Pancreas (tissue), 10 donors: ENCODE measurements at regions not wholly inside any gene's neighbourhood (a gene's known extent, or its start where the extent isn't known, plus 50 kb on each side); places are given as distances from the start of the nearest gene placed in this dataset.

Source experiments
- ATAC-seq, 4 donors: fragments of 200-7000 bp; cut with Tn5 transposase; one replicate each; pipeline versions ENCODE4 v1.8.0 to v1.9.1; 2020; ENCODE audit warnings: mild to moderate bottlenecking in 4 of 4, moderate library complexity in 4 of 4
- DNase-seq, 6 donors: peaks; one replicate each; pipeline ENCODE4 v3.0.0-alpha.2; 2020
- FAIRE-seq: peaks from 2 replicates; lab custom pipeline; 2012; peaks lifted over from hg19 to GRCh38; lab: Jason Lieb, UNC
- H3K27ac ChIP-seq, 4 donors: fragments of 200-600 bp; sonication (generic); 1 replicate in 3 of 4; 2 replicates in 1 of 4; pipeline versions ENCODE4 v1.5.0 to v1.8.0; 2020
- H3K27me3 ChIP-seq, 4 donors: fragments of 200-600 bp; one replicate each; pipeline ENCODE4 v1.8.0; 2021
- H3K36me3 ChIP-seq, 3 donors: fragments of 200-600 bp; sonication (generic) in 1 of 3; one replicate each; pipeline versions ENCODE4 v1.5.0 to v1.8.0; 2020 to 2021
- H3K4me1 ChIP-seq, 3 donors: fragments of 200-600 bp; one replicate each; pipeline ENCODE4 v1.8.0; 2021
- H3K4me3 ChIP-seq, 4 donors: fragments of 200-600 bp; sonication (generic) in 2 of 4; one replicate each; pipeline versions ENCODE4 v1.5.0 to v1.8.0; 2020 to 2021
- H3K9me3 ChIP-seq, 4 donors: fragments of 200-600 bp; one replicate each; pipeline ENCODE4 v1.8.0; 2021
- CTCF ChIP-seq, 4 donors: fragments of 200-600 bp; sonication (generic) in 3 of 4; IDR thresholded peaks; one replicate each; pipeline versions ENCODE4 v1.5.0 to v1.8.0; 2021; ENCODE audit warnings: antibody characterized with exemption in 4 of 4
- WGBS, 2 donors: extraction: QIAGEN DNeasy Blood & Tissue Kit; methylation state at CpG; one replicate each; pipeline ENCODE4 v1.1.7; 2013; 5-methylcytosine and 5-hydroxymethylcytosine counted together
- intact Hi-C, 3 donors: fragments of 100-400 bp; cut with DNase I; formaldehyde crosslinking; loops; one replicate each; pipeline versions ENCODE4 v1.11.1 to v1.14.2; 2022
- donor health status: healthy with polysubstance abuse.
- donor health status: DM: no; HTN: no; CAD: no; lungs with moderate emphysema.
- donor health status: DM: no; HTN: no; CAD: no.
- donor health status: control.
- donor health status: control.
- donor health status: Bipolar disorder and iron deficiency.
- donor health status: DM: yes; HTN: yes; CAD: no.
- donor health status: DM: no; HTN: no; CAD: no.
- donor health status: DM: no; HTN: no; CAD: no.
- donor health status: DM: yes; HTN: yes; CAD: no.

- Histone ChIP-seq H3K36me3 (no peaks in the 10 kb centered on the region), H3K4me3 (no peak overlapping the region), H3K4me1 (no peaks in the 10 kb centered on the region), H3K27me3 (no peaks in the 10 kb centered on the region), H3K27ac (no peak overlapping the region), H3K9me3 (no peaks in the 10 kb centered on the region)
- no peak for TF ChIP-seq CTCF (IDR thresholded peaks at IDR 0.05)
- ATAC-seq, result no peak
- intact Hi-C loops, result no loop called here
- 47 to 51% methylated on average over 5 of the region's 5 CpGs for WGBS, 2 donors
- no peak for FAIRE-seq
- DNase-seq, result no peak
Measured at GRCh38 chr4:151951671-151952050, 190.9 kb upstream of the GATB start.

- no peak overlapping the region for H3K27ac ChIP-seq
- DNase-seq, result no peak
- 60 to 67% methylated on average over 12 of the region's 12 CpGs for WGBS, 2 donors
- H3K27me3 ChIP-seq, result no peaks in the 10 kb centered on the region
- no peak for TF ChIP-seq CTCF (IDR thresholded peaks at IDR 0.05)
- no peak overlapping the region for H3K4me3 ChIP-seq
- ATAC-seq, result no peak
- intact Hi-C loops, result no loop called here
- H3K36me3 ChIP-seq, result no peaks in the 10 kb centered on the region
- H3K4me1 ChIP-seq, result no peaks in the 10 kb centered on the region
- FAIRE-seq, result no peak
- no peaks in the 10 kb centered on the region for H3K9me3 ChIP-seq
Measured at GRCh38 chr4:151950993-151951670, 190.3 kb upstream of the GATB start.

GRCh38 chr4:151948351-151949016 is 187.7 kb upstream of the GATB start:
- FAIRE-seq (no peak), ATAC-seq (no peak), DNase-seq (no peak)
- 49 to 70% methylated on average over 1 of the region's 1 CpG for WGBS, 2 donors
- intact Hi-C loops, result no loop called here
- no peak overlapping the region for H3K27ac ChIP-seq
- no peak overlapping the region for H3K4me3 ChIP-seq
- H3K4me1 ChIP-seq, result no peaks in the 10 kb centered on the region
- no peaks in the 10 kb centered on the region for H3K9me3 ChIP-seq
- TF ChIP-seq CTCF (IDR thresholded peaks at IDR 0.05), result no peak
- no peaks in the 10 kb centered on the region for H3K27me3 ChIP-seq
- H3K36me3 ChIP-seq, result no peaks in the 10 kb centered on the region

GRCh38 chr4:151946718-151947117 is 185.9 kb upstream of the GATB start:
- no peak overlapping the region for H3K4me3 ChIP-seq
- TF ChIP-seq CTCF (IDR thresholded peaks at IDR 0.05), result no peak
- H3K36me3 ChIP-seq, result no peaks in the 10 kb centered on the region
- no peak overlapping the region for H3K27ac ChIP-seq
- WGBS, 2 donors, result 58 to 69% methylated on average over 2 of the region's 2 CpGs
- intact Hi-C loops, result no loop called here
- ATAC-seq (no peak), FAIRE-seq (no peak), DNase-seq (no peak)
- H3K4me1 ChIP-seq, result no peaks in the 10 kb centered on the region
- no peaks in the 10 kb centered on the region for H3K27me3 ChIP-seq
- H3K9me3 ChIP-seq, result no peaks in the 10 kb centered on the region

GRCh38 chr4:151942971-151943370 is 182.2 kb upstream of the GATB start:
- intact Hi-C loops, result no loop called here
- Histone ChIP-seq H3K36me3 (no peaks in the 10 kb centered on the region), H3K27me3 (no peaks in the 10 kb centered on the region), H3K27ac (no peak overlapping the region), H3K4me1 (no peaks in the 10 kb centered on the region), H3K4me3 (no peak overlapping the region), H3K9me3 (no peaks in the 10 kb centered on the region)
- no peak for DNase-seq
- no peak for ATAC-seq
- FAIRE-seq, result no peak
- no peak for TF ChIP-seq CTCF (IDR thresholded peaks at IDR 0.05)
- 44 to 49% methylated on average over 3 of the region's 3 CpGs for WGBS, 2 donors
